ENCODE measurements at regions not wholly inside any gene's neighbourhood (a gene's known extent, or its start where the extent isn't known, plus 50 kb on each side); places are given as distances from the start of the nearest gene placed in this dataset.

DNA sequence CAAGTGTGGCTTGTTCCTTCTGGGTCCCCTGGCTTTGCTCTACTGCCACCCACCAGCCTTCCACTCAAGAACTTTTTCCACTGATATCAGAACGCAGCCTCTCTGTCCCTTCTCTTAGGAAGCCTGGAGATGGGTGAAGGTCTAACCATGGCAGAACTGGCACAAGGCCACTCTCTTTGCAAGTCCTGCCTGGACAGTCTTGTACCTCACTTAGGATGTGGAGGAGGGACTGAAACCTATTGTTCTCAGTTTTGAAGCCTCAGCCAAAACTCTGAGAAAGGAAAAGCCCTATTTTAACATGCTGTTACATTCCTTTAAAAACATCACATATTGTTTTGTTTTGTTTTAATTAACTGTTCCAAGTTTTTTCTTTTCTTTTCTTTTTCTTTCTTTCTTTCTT, 58.9 kb upstream of the NCOA1 start:
- TF ChIP-seq CTCF (IDR thresholded peaks at IDR 0.05; ENCODE audit: poor library complexity): no peak
- TF ChIP-seq EZH2phosphoT487 (IDR thresholded peaks at IDR 0.05; ENCODE audit: low read depth, severe bottlenecking, unreplicated experiment): no peak
- TF ChIP-seq EZH2 (IDR thresholded peaks at IDR 0.05; ENCODE audit: borderline replicate concordance): no peak
